GM12878 (cell line): ENCODE measurements at regions not wholly inside any gene's neighbourhood (a gene's known extent, or its start where the extent isn't known, plus 50 kb on each side); places are given as distances from the start of the nearest gene placed in this dataset.

Experiments used
- ATAC-seq: fragments of 200-7000 bp; cut with Tn5 transposase; 3 replicates; pipeline ENCODE4 v1.9.1; 2020; ENCODE audit warnings: mild to moderate bottlenecking, moderate library complexity
- BruUV-seq: library from RNA; stranded (reverse); fragments of 400-500 nt; replicated peaks from 2 replicates; lab custom pipeline; 2021; lab: Mats Ljungman, UMichigan
- CTCF ChIA-PET: fragments of 300-600 bp; sonication (Branson Sonifier 250); formaldehyde crosslinking; extraction: SDS; loops from one replicate; lab custom pipeline; 2021; ENCODE audit warnings: inconsistent platforms; lab: Yijun Ruan, JAX
- POLR2A ChIA-PET: fragments of 350-600 bp; formaldehyde crosslinking; extraction: SDS; loops from one replicate; lab custom pipeline; 2021; ENCODE audit warnings: inconsistent platforms; lab: Charles Lee
- RAD21 ChIA-PET: fragments of 300-600 bp; sonication (Branson Sonifier 250); formaldehyde crosslinking; loops from one replicate; lab custom pipeline; 2023; ENCODE audit warnings: antibody characterized with exemption; ENCODE audit not compliant: unreplicated experiment; lab: Charles Lee
- SMC1A ChIA-PET: fragments of 300-600 bp; sonication (Branson Sonifier 250); formaldehyde crosslinking; loops from one replicate; lab custom pipeline; 2023; ENCODE audit not compliant: unreplicated experiment, uncharacterized antibody; lab: Charles Lee
- DNase-seq: peaks from one replicate; pipeline ENCODE4 v3.0.0-alpha.2; 2011; ENCODE audit warnings: low read depth, low spot score
- FAIRE-seq: peaks from 3 replicates; lab custom pipeline; 2011; peaks lifted over from hg19 to GRCh38; lab: Jason Lieb, UNC
- H2AFZ ChIP-seq: 2 replicates; pipeline ENCODE4 v1.6.0; 2011; ENCODE audit warnings: low read depth, low read length, control low read depth; ENCODE audit not compliant: control insufficient read depth
- H3K27ac ChIP-seq: 2 replicates; pipeline ENCODE4 v1.5.1; 2011; ENCODE audit warnings: control low read depth; ENCODE audit not compliant: control insufficient read depth, insufficient read depth
- H3K27me3 ChIP-seq, 2 experiments: replicated peaks in 1 of 2; 2 replicates each; pipeline versions ENCODE4 v1.6.0 to v1.6.1; 2011; ENCODE audit warnings: low read length in 1 of 2; ENCODE audit not compliant: control insufficient read depth in 2 of 2, insufficient read depth in 2 of 2
- H3K36me3 ChIP-seq, 2 experiments: 2 replicates each; pipeline ENCODE4 v1.5.1; 2011; ENCODE audit warnings: low read length in 1 of 2; ENCODE audit not compliant: control insufficient read depth in 2 of 2, insufficient read depth in 2 of 2
- H3K4me1 ChIP-seq: 2 replicates; pipeline ENCODE4 v1.6.1; 2011; ENCODE audit warnings: mild to moderate bottlenecking, low read length, moderate library complexity, mixed read lengths; ENCODE audit not compliant: control insufficient read depth, insufficient read depth
- H3K4me2 ChIP-seq: 2 replicates; pipeline ENCODE4 v1.6.0; 2011; ENCODE audit warnings: control low read depth; ENCODE audit not compliant: control insufficient read depth, insufficient read depth
- H3K4me3 ChIP-seq: fragments of 200-600 bp; sonication (generic); 2 replicates; pipeline ENCODE4 v1.5.1; 2016
- H3K79me2 ChIP-seq: 2 replicates; pipeline ENCODE4 v1.6.0; 2011; ENCODE audit warnings: low read length; ENCODE audit not compliant: control insufficient read depth, insufficient read depth
- H3K9ac ChIP-seq: 2 replicates; pipeline ENCODE4 v1.8.0; 2011; ENCODE audit warnings: low read length, control low read depth, mixed read lengths; ENCODE audit not compliant: control insufficient read depth, insufficient read depth
- H3K9me3 ChIP-seq: replicated peaks from 3 replicates; pipeline ENCODE4 v1.5.1; 2011; ENCODE audit warnings: mild to moderate bottlenecking, low read length; ENCODE audit not compliant: control insufficient read depth, insufficient read depth
- H4K20me1 ChIP-seq: 2 replicates; pipeline ENCODE4 v1.6.0; 2011; ENCODE audit not compliant: control insufficient read depth, insufficient read depth
- ASH2L ChIP-seq: fragments of 300-600, 200-600 bp; sonication (generic); IDR thresholded peaks from 2 replicates; pipeline ENCODE4 v1.6.1; 2017; ENCODE audit warnings: low read depth, mild to moderate bottlenecking, borderline replicate concordance
- CBX5 ChIP-seq: sonication (generic); IDR thresholded peaks from 2 replicates; pipeline ENCODE4 v1.6.1; 2016; ENCODE audit warnings: low read depth, moderate library complexity, mild to moderate bottlenecking, inconsistent platforms
- E2F4 ChIP-seq: IDR thresholded peaks from 2 replicates; pipeline ENCODE4 v1.6.1; 2012; ENCODE audit warnings: low read depth, low read length, improper control_type of control experiment
- MTA3 ChIP-seq: IDR thresholded peaks from 2 replicates; pipeline ENCODE4 v1.6.1; 2012; ENCODE audit warnings: low read length, inconsistent platforms, borderline replicate concordance
- MYC ChIP-seq: IDR thresholded peaks from 2 replicates; pipeline ENCODE4 v1.6.1; 2011; ENCODE audit warnings: mild to moderate bottlenecking, low read length, moderate library complexity, inconsistent platforms; ENCODE audit not compliant: insufficient read depth, insufficient replicate concordance, insufficient read length, severe bottlenecking
- TCF12 ChIP-seq: IDR thresholded peaks from 2 replicates; pipeline ENCODE4 v1.6.1; 2011; ENCODE audit warnings: low read depth, mild to moderate bottlenecking, low read length
- WGBS: methylation state at CpG from one replicate; pipeline ENCODE4 v1.1.6; 2016; ENCODE audit warnings: low lambda C conversion rate; ENCODE audit not compliant: insufficient replicate concordance, insufficient coverage; ENCODE audit errors: missing lambda C conversion rate; 5-methylcytosine and 5-hydroxymethylcytosine counted together
- in situ Hi-C: fragments of 300-500 bp; cut with MboI; formaldehyde crosslinking; loops from 9 replicates; pipeline ENCODE4 v1.14.3; 2018; ENCODE audit warnings: mixed read lengths
- intact Hi-C: fragments of 100-400 bp; cut with micrococcal nuclease; formaldehyde crosslinking; loops from one replicate; pipeline ENCODE4 v1.14.2; 2022; ENCODE audit not compliant: unreplicated experiment
- TF ChIP-seq, protein P1 (sequence below): IDR thresholded peaks from 2 replicates; pipeline ENCODE4 v1.6.1; 2011; ENCODE audit warnings: borderline replicate concordance, low read depth, mild to moderate bottlenecking, moderate library complexity, low read length; ENCODE audit not compliant: insufficient read depth, poor library complexity, severe bottlenecking

- no peak for ATAC-seq
- TF ChIP-seq CBX5 (no peak), E2F4 (no peak), MYC (no peak), ASH2L (no peak)
- TF ChIP-seq, protein P1, sequence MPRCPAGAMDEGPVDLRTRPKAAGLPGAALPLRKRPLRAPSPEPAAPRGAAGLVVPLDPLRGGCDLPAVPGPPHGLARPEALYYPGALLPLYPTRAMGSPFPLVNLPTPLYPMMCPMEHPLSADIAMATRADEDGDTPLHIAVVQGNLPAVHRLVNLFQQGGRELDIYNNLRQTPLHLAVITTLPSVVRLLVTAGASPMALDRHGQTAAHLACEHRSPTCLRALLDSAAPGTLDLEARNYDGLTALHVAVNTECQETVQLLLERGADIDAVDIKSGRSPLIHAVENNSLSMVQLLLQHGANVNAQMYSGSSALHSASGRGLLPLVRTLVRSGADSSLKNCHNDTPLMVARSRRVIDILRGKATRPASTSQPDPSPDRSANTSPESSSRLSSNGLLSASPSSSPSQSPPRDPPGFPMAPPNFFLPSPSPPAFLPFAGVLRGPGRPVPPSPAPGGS: peak; percentile 25
- TF ChIP-seq, all 136 proteins: peak for 1
- Histone ChIP-seq H3K36me3 (no peaks in the 10 kb centered on the region), H3K4me1 (no peaks in the 10 kb centered on the region), H3K79me2 (no peaks in the 10 kb centered on the region), H4K20me1 (no peaks in the 10 kb centered on the region), H3K9ac (no peak overlapping the region), H3K9me3 (peaks cover 2% of the 10 kb centered on the region; the same call in 1 of the 3 replicates), H3K27me3 (no peaks in the 10 kb centered on the region), H2AFZ (no peak overlapping the region), H3K4me2 (no peak overlapping the region), H3K27ac (no peak overlapping the region), H3K4me3 (no peak overlapping the region)
- no TSS peak for BruUV-seq
- ChIA-PET CTCF (no interaction called here), SMC1A (no interaction called here), POLR2A (no interaction called here), RAD21 (no interaction called here)
- no peak for FAIRE-seq
- in situ Hi-C loops (no loop called here), intact Hi-C loops (no loop called here)
- no peak for DNase-seq
- 82% methylated on average over 10 of the region's 10 CpGs for whole genome bisulfite sequencing
These were observed 602.0 kb upstream of the CDH4 start for GRCh38 chr20:60650087-60650486.

DNA sequence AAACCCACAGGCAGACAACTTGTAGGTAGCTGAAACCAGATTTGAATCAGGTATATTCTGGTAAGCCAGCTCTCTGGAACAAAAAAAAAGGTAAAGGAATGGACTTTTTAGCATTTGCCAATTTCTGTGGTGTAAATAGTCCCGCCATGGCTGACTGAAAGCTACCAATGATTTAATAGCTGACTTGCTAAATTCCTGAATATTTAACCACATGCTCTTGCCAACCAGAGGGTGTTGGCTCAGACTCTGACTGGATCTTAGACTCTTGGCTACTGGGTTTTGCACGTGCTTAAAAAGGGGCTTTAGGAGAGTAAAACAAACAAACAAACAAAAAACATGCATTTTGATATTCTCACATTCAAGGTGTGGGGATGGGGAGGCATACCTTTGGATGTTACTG lies 600.0 kb upstream of the CDH4 start:
- ATAC-seq (no peak), DNase-seq (no peak), FAIRE-seq (no peak)
- Histone ChIP-seq H3K27ac (no peak overlapping the region), H3K4me1 (no peaks in the 10 kb centered on the region), H3K4me2 (no peak overlapping the region), H3K9ac (no peak overlapping the region), H3K4me3 (no peak overlapping the region), H3K79me2 (no peaks in the 10 kb centered on the region), H3K27me3 (no peaks in the 10 kb centered on the region), H3K9me3 (peaks cover 2% of the 10 kb centered on the region; the same call in 1 of the 3 replicates), H2AFZ (no peak overlapping the region), H4K20me1 (no peaks in the 10 kb centered on the region), H3K36me3 (no peaks in the 10 kb centered on the region)
- intact Hi-C loops (no loop called here), in situ Hi-C loops (no loop called here)
- POLR2A ChIA-PET: no interaction called here
- WGBS: 0% methylated on average over 2 of the region's 2 CpGs
- no peak for TF ChIP-seq MTA3
- TF ChIP-seq TCF12: no peak
- no TSS peak for BruUV-seq
- SMC1A ChIA-PET: no interaction called here
- RAD21 ChIA-PET: no interaction called here
- CTCF ChIA-PET: no interaction called here
